Stimulated activated CD8-positive, alpha-beta memory T cell treated with anti-CD3 and anti-CD28 coated beads, Interleukin-7, amount 100 ng/mL, for 4 hours (primary cell): ENCODE measurements at regions not wholly inside any gene's neighbourhood (a gene's known extent, or its start where the extent isn't known, plus 50 kb on each side); places are given as distances from the start of the nearest gene placed in this dataset.
"Not testable (repeated sequence)": the region's sequence is repeated elsewhere in the genome, so short reads cannot be mapped to it uniquely, and the experiment has no call there.

ENCODE experiments used
- DNase-seq, 2 donors: peaks; one replicate each; pipeline ENCODE4 v3.0.0-alpha.2; 2020; ENCODE audit warnings: low read depth in 2 of 2

DNA sequence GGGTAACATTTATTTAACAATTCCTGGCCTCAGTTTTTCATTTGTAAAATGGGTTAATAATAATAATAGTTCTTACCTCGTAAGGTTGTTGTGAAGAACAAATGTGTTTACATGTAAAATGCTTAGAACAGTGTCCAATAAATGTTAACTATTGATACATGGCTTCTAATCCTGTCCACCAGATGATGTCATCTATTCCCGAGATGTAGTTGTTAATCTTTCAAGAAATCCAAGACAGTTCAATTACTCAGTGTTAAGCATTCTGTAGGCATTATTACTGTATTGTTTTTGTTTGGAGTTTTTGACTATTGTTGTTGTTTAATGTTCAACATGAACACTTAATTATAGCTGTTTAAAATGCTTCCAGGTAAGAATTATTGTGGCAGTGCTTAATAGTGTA is 131.0 kb upstream of the FNDC3A start:
- DNase-seq, result no peak

DNA sequence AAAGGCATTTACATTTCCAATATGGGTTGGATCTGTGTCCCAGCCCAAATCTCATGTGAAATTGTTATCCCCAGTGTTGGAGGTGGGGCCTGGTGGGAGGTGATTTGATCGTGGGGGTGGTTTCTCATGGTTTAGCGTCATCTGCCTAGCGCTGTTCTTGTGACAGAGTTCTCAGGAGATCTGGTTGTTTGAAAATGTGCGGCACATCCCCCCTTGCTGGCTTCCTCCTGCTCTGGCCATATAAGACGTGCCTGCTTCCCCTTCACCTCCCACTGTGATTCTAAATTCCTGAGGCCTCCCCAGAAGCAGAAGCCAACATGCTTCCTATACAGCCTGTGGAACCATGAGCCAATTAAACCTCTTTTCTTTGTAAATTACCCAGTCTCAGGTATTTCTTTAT is 126.2 kb upstream of the FNDC3A start:
- no peak for DNase-seq

DNA sequence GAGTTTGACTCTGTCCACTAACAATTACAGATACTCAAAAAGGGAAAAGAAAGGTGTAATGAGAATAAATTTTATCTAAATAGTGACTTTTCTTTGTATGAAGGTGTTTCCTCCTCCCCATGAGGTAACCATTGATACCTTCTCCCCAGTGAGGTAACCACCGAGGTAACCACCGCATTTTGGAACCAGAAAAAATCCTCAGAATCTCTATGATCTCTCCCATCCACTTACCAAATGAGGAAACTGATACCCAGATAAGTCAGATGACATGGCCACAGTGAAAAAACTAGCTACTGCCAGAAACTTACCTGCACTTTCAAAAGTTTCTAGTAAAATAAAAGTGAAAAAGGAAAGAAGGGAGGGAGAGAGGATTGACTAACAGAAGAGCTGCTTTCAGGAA is 124.0 kb upstream of the FNDC3A start:
- DNase-seq, result no peak

DNA sequence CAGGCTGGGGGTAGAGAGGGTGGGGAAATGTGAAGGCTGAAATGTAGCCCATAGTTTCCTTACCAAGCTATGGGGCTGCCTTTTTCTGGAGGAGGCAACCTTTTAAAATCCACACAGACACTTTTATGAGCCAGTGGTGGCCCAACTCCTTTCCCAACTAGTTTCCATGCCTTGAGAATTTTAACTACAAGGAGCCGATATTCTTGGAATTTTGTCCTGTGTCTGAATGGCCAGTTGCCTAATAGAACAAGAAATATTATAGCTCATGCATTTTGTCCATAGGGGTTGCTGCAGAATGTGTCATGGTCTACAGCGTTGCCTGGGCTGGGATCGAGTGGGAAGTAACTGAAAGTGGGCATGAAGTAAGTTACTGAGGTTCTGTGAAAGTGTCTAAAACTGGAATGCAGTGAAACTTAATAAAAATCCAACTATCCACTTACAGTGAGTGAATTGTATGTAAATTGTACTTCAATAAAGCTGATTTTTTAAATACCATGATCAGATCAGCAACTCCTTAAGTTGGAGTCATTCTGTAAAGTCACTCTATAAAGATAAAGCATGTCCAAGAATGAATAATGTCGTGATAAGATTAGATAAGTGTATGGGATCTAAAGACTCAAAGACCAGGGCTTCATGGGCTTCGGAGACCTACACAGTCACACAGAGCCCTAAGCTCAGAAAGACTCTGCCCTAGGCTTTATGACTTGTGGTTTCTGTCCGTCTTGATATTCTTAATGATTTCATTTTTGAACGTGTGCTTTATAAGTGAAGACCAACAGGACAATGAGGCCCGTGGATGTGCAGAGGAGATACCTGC is 122.6 kb upstream of the FNDC3A start:
- no peak for DNase-seq

DNA sequence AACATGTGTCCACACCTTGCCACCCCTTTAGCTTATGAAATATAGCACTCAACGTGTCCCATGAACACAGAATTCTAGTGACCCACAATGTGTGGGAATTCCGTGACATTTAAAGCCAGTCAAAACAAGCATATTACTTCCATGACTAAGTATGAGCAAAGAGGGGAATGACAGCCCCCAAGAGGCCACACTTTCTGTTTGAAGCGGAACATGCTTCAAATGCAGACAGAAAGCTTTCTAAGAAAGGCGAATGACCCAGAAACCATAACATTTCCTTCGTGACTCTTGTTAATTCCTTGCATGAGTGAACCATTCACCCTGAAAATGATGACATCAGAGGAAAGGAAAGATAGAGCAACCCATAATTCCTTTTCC is 122.0 kb upstream of the FNDC3A start:
- DNase-seq, result no peak

DNA sequence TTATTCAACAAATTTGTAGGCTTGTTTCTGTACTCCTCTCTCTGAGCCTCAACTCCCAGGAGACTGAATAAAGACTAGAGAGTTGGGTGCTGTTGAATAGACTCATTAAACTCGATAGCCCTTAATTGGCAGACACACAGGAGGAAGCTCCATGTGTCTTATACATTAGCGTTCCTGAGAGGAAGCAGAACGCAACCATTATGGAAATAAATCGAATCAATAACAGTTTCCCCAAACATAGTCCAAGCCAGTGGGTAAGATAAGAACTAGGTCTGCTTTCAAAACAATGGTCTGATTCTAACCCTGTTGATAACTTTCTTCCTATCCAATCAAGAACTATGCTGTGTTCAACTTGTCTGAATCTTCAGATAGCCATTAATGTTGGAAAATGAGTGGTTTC is 118.1 kb upstream of the FNDC3A start:
- no peak for DNase-seq

DNA sequence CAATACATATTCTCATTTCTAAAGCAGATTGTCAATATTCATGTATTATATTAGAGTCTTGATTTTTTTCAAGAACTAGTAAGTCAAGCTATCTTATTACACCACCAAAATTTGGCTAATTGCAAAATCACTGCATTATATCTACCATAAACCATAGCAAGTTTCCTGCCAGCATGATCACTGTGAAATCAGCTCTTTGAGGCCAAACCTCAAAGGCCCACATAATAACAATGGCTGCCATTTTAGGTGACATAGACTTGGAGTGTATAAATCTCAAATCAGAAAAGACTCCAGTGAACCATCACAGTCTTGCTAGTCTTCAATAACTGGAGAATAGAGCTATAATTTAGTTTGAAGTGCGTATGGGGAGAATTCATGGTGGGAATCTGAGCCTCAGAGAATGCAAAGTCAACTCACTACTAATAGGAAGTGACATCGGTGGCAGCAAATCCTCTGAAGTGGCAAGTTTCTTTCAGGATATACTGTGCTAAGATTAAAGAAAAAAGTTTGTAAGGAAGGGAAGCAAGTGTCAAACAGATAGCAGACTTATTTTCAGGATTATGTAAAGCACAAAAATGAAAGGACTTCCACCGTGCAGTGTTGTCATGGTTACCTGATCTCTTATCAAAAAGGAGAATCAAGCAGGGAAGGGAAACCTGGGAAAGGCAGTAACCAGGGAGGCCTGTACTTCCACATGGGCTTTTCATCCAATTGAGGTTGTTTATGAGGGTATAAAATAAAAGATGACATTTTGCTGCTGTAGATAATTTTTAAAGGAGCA is 117.4 kb upstream of the FNDC3A start:
- DNase-seq, result no peak

DNA sequence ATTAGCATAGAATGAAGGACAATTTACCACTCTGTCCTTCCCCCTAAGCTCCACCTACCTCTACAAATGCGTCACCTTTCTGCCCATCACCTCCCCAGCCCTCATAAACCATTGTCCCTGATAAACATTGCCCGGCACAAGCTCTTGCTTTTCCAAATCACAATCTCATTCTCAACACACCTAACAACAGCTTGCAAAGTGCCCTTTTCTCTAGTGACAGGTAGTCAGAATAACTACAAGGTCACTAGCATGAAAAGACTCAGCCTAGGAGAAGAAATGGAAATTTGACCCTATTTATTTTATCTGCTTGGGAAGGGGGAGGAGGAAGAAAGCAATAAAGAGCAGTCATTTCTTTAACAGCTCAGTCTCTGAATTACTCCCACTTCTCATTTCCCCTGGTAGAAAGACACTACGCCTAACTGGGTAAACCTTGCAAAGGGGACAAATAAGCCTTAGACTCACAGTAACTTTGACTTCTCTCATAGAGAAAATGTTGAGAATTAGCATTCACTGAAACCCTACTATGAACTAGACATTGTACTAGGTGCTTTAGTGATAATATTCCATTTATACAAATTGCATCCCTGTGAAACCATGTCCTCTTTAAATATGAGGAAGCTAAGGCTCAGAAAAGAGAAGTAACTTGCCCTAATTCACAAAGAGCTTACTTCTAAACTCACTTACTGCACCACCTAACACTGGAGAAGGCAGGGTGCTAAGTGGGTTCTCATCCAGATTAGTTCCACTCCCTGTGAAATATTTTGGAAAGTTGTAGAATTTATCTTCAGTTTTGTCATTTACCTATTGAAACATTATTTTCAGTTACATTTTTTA is 116.2 kb upstream of the FNDC3A start:
- DNase-seq, result no peak

DNA sequence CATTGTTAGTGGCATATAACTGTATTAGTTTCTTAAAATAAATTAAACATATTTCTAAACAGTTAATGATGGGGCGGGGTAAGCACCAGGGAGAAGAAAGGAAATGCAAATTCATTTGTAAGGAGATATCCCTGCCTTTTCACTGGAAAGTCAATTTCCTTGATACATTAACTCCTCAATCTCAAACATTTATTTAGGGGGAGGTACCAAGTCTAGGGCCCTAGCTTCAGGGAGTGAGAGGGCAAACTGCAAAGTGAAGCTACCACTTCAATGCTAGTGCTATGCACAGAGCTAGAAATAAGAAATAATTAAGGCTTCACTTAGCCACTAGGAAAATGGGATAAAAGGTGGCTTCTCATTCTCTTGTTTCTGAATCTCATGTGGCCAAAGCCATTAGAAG is 115.3 kb upstream of the FNDC3A start:
- no peak for DNase-seq

DNA sequence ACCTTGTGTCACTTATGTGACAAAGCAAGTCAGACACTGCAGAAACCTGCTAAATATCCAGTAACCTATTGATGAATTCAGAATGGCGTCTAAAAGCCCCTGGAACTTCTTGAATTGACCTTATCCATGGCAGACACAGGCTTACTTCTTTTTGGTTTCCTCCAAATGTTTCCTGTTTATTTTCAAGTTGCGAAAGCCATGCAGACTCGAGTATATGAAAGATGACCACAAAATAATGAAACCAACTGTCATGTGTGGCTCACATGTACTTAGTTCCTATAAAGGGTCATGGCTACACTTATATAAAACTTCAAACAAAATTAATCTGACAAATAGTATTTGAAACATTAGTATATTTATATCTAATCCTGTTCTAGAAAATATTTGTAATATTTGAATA is 113.1 kb upstream of the FNDC3A start:
- no peak for DNase-seq

DNA sequence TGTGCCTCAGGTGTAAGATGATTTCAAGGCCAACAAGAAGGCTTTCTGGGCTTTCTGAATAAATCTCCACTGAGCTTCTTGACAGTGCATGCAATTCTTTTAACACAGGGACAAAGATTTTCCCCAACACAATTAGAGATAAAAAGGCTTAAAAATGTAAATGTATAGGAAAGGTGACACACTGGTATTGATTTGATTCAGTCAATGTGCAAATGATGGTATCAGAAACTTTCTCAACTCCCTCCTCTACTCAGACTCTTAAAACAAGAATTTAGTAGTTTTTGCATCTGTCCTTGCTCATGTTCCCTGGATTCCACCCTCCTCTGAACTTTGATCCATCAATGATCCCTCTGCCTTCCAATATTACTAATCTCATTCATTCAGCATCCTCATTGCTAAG is 111.6 kb upstream of the FNDC3A start:
- DNase-seq, result no peak

DNA sequence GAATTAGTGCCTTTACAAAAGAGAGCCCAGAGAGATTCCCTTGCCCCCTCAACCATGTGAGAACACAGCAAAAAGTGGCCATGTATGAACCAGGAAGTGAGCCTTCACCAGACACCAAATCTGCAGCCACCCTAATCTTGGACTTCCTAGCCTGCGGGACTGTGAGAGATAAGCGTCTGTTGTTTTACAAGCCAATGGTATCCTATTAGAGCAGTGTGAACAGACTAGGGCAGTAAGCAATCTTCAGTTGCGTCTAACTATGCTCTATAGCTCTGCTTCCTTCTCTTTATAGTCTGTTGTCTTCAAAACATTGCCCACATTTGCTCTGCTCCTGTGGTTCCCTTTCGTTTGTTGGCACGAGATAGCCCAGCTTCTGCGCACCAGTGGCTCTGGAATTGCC is 109.5 kb upstream of the FNDC3A start:
- DNase-seq, result no peak

DNA sequence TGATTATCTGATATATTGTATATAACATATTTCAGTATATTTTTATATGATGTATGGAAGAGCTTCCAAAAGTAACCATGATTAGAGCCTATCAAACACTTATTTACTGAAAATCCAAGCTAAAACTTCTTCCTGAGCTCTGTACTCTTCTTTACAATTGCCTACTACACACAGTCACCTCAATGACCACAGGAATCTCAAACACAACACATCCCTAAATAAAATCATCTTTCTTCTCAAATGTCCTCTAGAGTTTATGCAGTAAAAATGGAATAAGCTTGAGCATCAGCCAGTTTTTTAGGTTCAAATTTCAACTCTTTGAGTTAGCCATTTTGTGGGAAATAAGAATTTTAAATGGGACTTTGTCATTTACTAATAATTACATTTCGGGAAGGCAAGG is 102.6 kb upstream of the FNDC3A start:
- no peak for DNase-seq

DNA sequence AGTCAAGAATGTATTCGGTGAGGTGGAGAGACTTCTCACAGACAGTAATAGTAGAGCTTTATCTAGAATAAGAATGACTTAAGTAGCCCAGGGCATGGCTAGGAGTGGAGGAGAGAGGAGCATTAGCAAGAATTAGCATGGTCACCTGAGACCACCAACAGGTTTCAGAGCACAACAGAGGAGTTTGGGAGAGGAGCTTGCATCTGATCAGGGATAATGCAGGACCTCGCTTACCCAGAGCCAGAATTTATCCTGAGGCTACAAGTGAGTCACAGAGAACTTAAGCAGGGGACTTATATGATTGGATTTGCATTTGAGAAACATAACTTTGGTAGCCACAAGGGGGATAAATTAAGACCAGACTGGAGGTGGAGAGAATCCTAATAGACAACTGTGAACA is 102.1 kb upstream of the FNDC3A start:
- no peak for DNase-seq

DNA sequence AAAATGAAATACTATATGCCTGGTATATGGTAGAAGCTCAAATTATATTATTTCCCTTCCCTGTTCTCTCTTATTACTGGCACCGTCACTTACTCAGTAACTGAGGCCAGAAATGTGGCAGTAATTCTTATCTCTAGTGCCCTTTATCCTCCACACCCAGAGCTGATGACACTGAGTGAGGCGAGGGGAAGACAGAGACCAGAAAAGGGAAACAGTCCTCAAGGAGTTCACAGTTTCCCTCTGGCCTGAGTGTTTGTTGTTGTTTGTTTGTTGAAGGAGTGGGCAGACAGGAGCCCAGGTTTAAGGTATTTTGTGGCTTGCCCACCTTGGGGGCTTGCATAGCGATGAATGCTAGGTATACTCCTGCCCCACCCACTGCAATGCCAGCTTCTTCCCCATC is 101.5 kb upstream of the FNDC3A start:
- no peak for DNase-seq

DNA sequence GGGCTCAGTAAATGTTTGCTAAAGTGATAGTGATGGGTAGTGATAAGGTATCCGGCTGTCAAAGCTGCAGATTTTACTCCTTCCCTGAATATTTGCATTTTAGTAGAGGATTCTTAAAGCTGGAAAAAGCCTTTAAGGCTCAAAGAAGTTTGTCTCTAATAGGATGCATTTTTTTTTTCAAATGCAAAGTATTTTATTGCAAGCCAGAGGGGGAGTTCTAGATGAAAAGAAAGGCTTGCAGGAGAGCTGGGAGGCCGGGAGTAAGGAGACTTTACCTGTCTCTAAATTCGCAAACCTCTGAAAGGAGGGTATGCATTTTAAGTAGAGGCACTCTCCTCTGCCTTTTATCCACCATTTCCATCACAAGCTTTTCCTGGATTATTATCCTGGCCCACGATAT is 100.7 kb upstream of the FNDC3A start:
- no peak for DNase-seq

DNA sequence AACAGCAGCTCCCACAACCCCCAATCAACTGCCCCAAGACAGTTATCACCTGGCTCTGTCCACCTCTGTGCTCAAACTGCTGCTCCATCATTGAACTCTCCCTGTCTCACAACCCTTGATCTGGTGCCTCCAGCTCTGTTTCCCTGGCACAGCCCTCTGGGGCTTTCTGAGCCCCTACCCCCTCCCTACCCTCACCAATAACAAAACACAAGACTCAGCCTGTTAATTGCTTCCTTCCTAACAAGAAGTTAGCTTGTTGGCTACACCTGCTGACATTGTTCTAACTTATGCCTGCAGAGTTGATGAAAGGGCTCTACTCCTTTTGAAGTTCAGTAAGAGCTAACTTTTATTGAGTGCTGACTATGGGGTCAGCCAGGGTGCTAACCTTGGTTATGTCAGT is 99.4 kb upstream of the FNDC3A start:
- no peak for DNase-seq

DNA sequence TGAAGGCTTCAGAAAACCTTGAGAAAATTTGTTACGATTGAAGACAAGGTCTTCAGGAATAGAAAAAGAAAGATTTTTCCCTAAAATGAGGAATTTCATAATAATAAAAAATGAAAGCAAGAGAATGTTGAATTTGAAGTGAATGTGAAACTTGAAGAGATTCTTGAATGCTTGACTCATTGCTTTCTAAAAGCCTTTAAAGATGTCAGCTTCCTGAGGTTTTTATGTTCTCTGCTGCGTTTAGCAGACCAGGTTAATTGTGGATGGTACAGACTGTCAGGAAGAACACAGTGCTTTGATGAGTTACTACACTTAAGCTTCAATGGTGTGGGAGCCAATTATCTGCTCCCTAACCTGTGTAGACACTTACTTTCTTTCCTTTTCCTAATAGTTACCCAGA is 96.3 kb upstream of the FNDC3A start:
- DNase-seq, result no peak

DNA sequence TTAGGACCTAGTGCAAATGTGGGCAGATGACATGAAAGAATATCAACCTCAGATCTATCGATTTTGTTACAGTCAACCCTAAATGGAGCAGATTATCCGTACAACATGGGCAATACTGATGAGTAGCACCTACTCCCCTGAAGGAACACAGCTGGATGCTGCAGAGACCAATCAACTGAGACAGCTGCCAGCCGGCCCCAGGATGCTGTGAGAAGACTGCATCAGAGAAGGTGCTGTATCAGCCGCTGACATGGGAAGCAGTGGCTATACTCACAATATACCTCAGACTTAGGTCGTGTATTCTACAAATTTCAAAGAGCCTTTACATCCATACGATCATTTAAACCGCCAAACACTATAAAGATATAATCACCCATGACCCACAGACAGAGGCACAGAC is 95.9 kb upstream of the FNDC3A start:
- DNase-seq, result no peak

DNA sequence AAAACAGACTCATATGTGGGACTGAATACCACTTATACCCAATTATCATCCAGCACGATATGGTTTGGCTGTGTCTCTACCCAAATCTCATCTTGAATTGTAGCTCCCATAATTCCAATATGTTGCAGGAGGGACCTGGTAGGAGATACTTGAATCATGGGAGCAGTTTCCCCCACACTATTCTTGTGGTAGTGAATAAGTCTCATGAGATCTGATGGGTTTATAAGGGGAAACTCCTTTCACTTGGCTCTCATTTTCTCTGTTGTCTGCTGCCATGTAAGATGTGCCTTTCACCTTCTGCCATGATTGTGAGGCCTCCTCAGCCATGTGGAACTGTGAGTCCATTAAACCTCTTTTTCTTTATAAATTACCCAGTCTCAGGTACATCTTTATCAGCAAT is 91.9 kb upstream of the FNDC3A start:
- not testable (repeated sequence) for DNase-seq

DNA sequence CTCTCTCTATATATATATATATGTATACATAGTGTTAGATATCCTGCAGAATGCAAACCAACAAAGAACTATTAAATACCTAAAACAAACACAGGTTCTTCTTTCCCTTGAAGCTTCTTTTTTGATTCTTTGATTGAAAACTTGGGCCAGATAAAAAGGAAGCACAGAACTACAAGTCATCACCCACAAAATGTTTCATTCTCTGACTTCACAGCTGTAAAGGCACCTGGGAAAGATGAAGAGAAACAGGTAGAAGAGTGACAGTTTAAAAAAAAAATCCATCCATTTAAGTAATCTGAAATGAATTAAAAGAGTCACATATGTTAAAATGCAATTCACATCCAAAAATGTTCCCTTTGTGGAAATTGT is 90.7 kb upstream of the FNDC3A start:
- no peak for DNase-seq

DNA sequence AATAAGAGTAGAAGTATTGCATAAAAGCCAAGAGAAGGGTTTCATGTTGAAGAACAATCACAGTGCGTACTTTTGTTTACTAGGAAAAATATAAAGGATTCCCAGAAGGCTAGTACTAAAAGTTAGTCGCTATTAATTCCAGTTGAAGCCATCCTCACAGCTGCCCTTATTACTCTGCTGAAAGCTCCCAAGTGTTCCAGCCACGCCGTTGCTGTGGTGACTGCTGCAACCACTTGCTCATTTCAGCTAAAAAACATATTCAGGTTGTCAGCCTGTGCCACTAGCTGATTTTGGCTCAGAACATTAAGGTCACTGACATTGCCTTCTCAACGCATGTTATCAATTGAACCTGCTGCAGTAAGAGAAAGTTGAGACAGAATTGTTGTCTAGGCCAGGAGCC is 87.1 kb upstream of the FNDC3A start:
- no peak for DNase-seq

DNA sequence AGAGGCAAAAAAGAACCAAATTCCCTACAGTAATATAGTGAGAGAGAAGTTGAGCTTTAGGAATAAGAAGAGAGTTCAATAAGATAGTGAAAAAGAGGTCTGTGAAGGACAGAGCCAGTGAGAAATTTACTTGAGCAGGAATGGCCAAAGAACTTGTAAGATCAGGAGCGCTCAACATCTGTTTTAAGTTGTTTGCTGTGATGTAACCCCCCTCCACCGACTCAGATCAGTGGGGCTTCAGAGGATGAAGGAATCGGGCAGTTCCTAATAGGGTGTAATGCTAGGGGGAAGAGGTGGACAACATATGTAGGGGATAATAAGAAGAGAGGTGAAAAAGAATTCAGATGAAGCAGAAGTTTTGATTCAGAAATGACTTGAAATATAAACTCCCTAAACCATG is 85.3 kb upstream of the FNDC3A start:
- DNase-seq, result no peak
